Activated CD4-positive, alpha-beta T cell treated with anti-CD3 and anti-CD28 coated beads, Interleukin-2, amount 10 ng/mL, durations not matched to agents 7 days and 5 days (primary cell): ENCODE measurements at regions not wholly inside any gene's neighbourhood (a gene's known extent, or its start where the extent isn't known, plus 50 kb on each side); places are given as distances from the start of the nearest gene placed in this dataset.

Source experiments
- CTCF ChIA-PET: fragments of 350-600 bp; sonication (Branson Sonifier 250); formaldehyde crosslinking; loops from one replicate; lab custom pipeline; 2021; ENCODE audit warnings: antibody characterized with exemption; lab: Charles Lee
- POLR2A ChIA-PET: fragments of 350-600 bp; sonication (Branson Sonifier 250); formaldehyde crosslinking; loops from one replicate; lab custom pipeline; 2021; ENCODE audit warnings: antibody characterized with exemption; lab: Charles Lee
- DNase-seq: peaks from one replicate; pipeline ENCODE4 v3.0.0-alpha.2; 2020
- H3K27ac Mint-ChIP-seq: one replicate; pipeline ENCODE4 v1.8.0; 2021; ENCODE audit warnings: mild to moderate bottlenecking, moderate library complexity, mixed read lengths
- H3K27me3 Mint-ChIP-seq: one replicate; pipeline ENCODE4 v1.8.0; 2021; ENCODE audit warnings: mixed read lengths
- H3K36me3 Mint-ChIP-seq: one replicate; pipeline ENCODE4 v1.8.0; 2021; ENCODE audit warnings: low read depth, mixed read lengths
- H3K4me1 Mint-ChIP-seq: one replicate; pipeline ENCODE4 v1.8.0; 2021; ENCODE audit warnings: mixed read lengths
- H3K4me3 Mint-ChIP-seq: one replicate; pipeline ENCODE4 v1.8.0; 2021; ENCODE audit warnings: mild to moderate bottlenecking, moderate library complexity, mixed read lengths
- H3K9me3 Mint-ChIP-seq: one replicate; pipeline ENCODE4 v1.8.0; 2021; ENCODE audit warnings: mixed read lengths

GRCh38 chr13:72453161-72453560 is 274.3 kb downstream of the MZT1 start:
- ChIA-PET POLR2A (no interaction called here), CTCF (no interaction called here)
- no peak overlapping the region for H3K27ac Mint-ChIP-seq
- no peak overlapping the region for H3K4me3 Mint-ChIP-seq
- H3K9me3 Mint-ChIP-seq, result peaks cover 6% of the 10 kb centered on the region
- no peaks in the 10 kb centered on the region for H3K4me1 Mint-ChIP-seq
- H3K36me3 Mint-ChIP-seq, result no peaks in the 10 kb centered on the region
- no peaks in the 10 kb centered on the region for H3K27me3 Mint-ChIP-seq
- DNase-seq, result no peak

- DNase-seq, result no peak
- H3K36me3 Mint-ChIP-seq, result no peaks in the 10 kb centered on the region
- H3K27ac Mint-ChIP-seq, result no peak overlapping the region
- ChIA-PET POLR2A (no interaction called here), CTCF (no interaction called here)
- H3K4me1 Mint-ChIP-seq, result no peaks in the 10 kb centered on the region
- H3K9me3 Mint-ChIP-seq, result peaks cover 8% of the 10 kb centered on the region
- no peaks in the 10 kb centered on the region for H3K27me3 Mint-ChIP-seq
- H3K4me3 Mint-ChIP-seq, result no peak overlapping the region
Measured at GRCh38 chr13:72448082-72448481, 279.3 kb downstream of the MZT1 start.

GRCh38 chr13:72444999-72445398 is 282.4 kb downstream of the MZT1 start:
- Mint-ChIP-seq H3K4me1 (no peaks in the 10 kb centered on the region), H3K36me3 (no peaks in the 10 kb centered on the region), H3K27me3 (no peaks in the 10 kb centered on the region), H3K4me3 (no peak overlapping the region), H3K9me3 (peaks cover 8% of the 10 kb centered on the region), H3K27ac (no peak overlapping the region)
- POLR2A ChIA-PET, result no interaction called here
- CTCF ChIA-PET, result no interaction called here
- no peak for DNase-seq

- Mint-ChIP-seq H3K4me1 (no peaks in the 10 kb centered on the region), H3K27ac (no peak overlapping the region), H3K4me3 (no peak overlapping the region), H3K36me3 (no peaks in the 10 kb centered on the region), H3K9me3 (no peaks in the 10 kb centered on the region), H3K27me3 (no peaks in the 10 kb centered on the region)
- CTCF ChIA-PET, result no interaction called here
- DNase-seq, result no peak
- POLR2A ChIA-PET, result no interaction called here
Measured at GRCh38 chr13:72437458-72437857, 290.0 kb downstream of the MZT1 start.

- POLR2A ChIA-PET, result no interaction called here
- CTCF ChIA-PET, result no interaction called here
Measured at GRCh38 chr13:72435251-72435650, 292.2 kb downstream of the MZT1 start.

GRCh38 chr13:72431981-72432682 is 295.3 kb downstream of the MZT1 start:
- no peaks in the 10 kb centered on the region for H3K36me3 Mint-ChIP-seq

More at GRCh38 chr13:72435251-72435650, 292.2 kb downstream of the MZT1 start:
- H3K36me3 Mint-ChIP-seq, result no peaks in the 10 kb centered on the region
- H3K9me3 Mint-ChIP-seq, result no peaks in the 10 kb centered on the region
- no peaks in the 10 kb centered on the region for H3K4me1 Mint-ChIP-seq
- H3K27me3 Mint-ChIP-seq, result no peaks in the 10 kb centered on the region
- no peak overlapping the region for H3K27ac Mint-ChIP-seq
- H3K4me3 Mint-ChIP-seq, result no peak overlapping the region
- no peak for DNase-seq

GRCh38 chr13:72430923-72431322 is 296.5 kb downstream of the MZT1 start:
- Mint-ChIP-seq H3K4me1 (no peaks in the 10 kb centered on the region), H3K4me3 (no peak overlapping the region), H3K27me3 (no peaks in the 10 kb centered on the region), H3K27ac (no peak overlapping the region), H3K9me3 (no peaks in the 10 kb centered on the region), H3K36me3 (no peaks in the 10 kb centered on the region)
- ChIA-PET CTCF (no interaction called here), POLR2A (no interaction called here)
- no peak for DNase-seq

More at GRCh38 chr13:72431981-72432682, 295.3 kb downstream of the MZT1 start:
- Mint-ChIP-seq H3K27ac (no peak overlapping the region), H3K4me1 (no peaks in the 10 kb centered on the region), H3K27me3 (no peaks in the 10 kb centered on the region), H3K4me3 (no peak overlapping the region), H3K9me3 (no peaks in the 10 kb centered on the region)
- ChIA-PET POLR2A (no interaction called here), CTCF (no interaction called here)
- no peak for DNase-seq

GRCh38 chr13:72427757-72428528 is 299.5 kb downstream of the MZT1 start:
- Mint-ChIP-seq H3K4me1 (no peaks in the 10 kb centered on the region), H3K4me3 (no peak overlapping the region), H3K36me3 (no peaks in the 10 kb centered on the region), H3K27me3 (no peaks in the 10 kb centered on the region), H3K27ac (no peak overlapping the region), H3K9me3 (no peaks in the 10 kb centered on the region)
- no peak for DNase-seq
- ChIA-PET POLR2A (no interaction called here), CTCF (no interaction called here)

GRCh38 chr13:72424059-72424458 is 303.4 kb downstream of the MZT1 start:
- H3K36me3 Mint-ChIP-seq, result no peaks in the 10 kb centered on the region
- DNase-seq, result no peak
- ChIA-PET CTCF (interaction anchor here (0.9 kb wide), 1 partner anchor 58 kb away, joined by 3 read pairs; no protein-coding TSS in a partner anchor), POLR2A (no interaction called here)
- H3K9me3 Mint-ChIP-seq, result no peaks in the 10 kb centered on the region
- no peaks in the 10 kb centered on the region for H3K4me1 Mint-ChIP-seq
- H3K27ac Mint-ChIP-seq, result no peak overlapping the region
- H3K4me3 Mint-ChIP-seq, result no peak overlapping the region
- no peaks in the 10 kb centered on the region for H3K27me3 Mint-ChIP-seq

- Mint-ChIP-seq H3K4me1 (no peaks in the 10 kb centered on the region), H3K4me3 (no peak overlapping the region), H3K27ac (no peak overlapping the region), H3K36me3 (no peaks in the 10 kb centered on the region), H3K9me3 (no peaks in the 10 kb centered on the region), H3K27me3 (no peaks in the 10 kb centered on the region)
- ChIA-PET CTCF (no interaction called here), POLR2A (no interaction called here)
- no peak for DNase-seq
Measured at GRCh38 chr13:72415817-72416216, 311.6 kb downstream of the MZT1 start.

- H3K36me3 Mint-ChIP-seq, result no peaks in the 10 kb centered on the region
- CTCF ChIA-PET, result no interaction called here
- DNase-seq, result no peak
- no peaks in the 10 kb centered on the region for H3K27me3 Mint-ChIP-seq
- H3K4me1 Mint-ChIP-seq, result no peaks in the 10 kb centered on the region
- no peak overlapping the region for H3K4me3 Mint-ChIP-seq
- no peaks in the 10 kb centered on the region for H3K9me3 Mint-ChIP-seq
- POLR2A ChIA-PET, result no interaction called here
- H3K27ac Mint-ChIP-seq, result no peak overlapping the region
Measured at GRCh38 chr13:72412481-72412880, 314.9 kb downstream of the MZT1 start.

- H3K27ac Mint-ChIP-seq, result no peak overlapping the region
- H3K9me3 Mint-ChIP-seq, result no peaks in the 10 kb centered on the region
- no peak overlapping the region for H3K4me3 Mint-ChIP-seq
- POLR2A ChIA-PET, result no interaction called here
- no peaks in the 10 kb centered on the region for H3K27me3 Mint-ChIP-seq
- no peaks in the 10 kb centered on the region for H3K4me1 Mint-ChIP-seq
- H3K36me3 Mint-ChIP-seq, result no peaks in the 10 kb centered on the region
- CTCF ChIA-PET, result no interaction called here
- DNase-seq, result no peak
Measured at GRCh38 chr13:72405441-72405840, 322.0 kb downstream of the MZT1 start.

GRCh38 chr13:72403396-72404010 is 323.9 kb downstream of the MZT1 start:
- Mint-ChIP-seq H3K27ac (no peak overlapping the region), H3K9me3 (no peaks in the 10 kb centered on the region), H3K27me3 (no peaks in the 10 kb centered on the region), H3K4me3 (no peak overlapping the region), H3K4me1 (no peaks in the 10 kb centered on the region), H3K36me3 (no peaks in the 10 kb centered on the region)
- no peak for DNase-seq
- ChIA-PET POLR2A (no interaction called here), CTCF (no interaction called here)
